GM18519 (cell line): ENCODE measurements at regions not wholly inside any gene's neighbourhood (a gene's known extent, or its start where the extent isn't known, plus 50 kb on each side); places are given as distances from the start of the nearest gene placed in this dataset.

ENCODE experiments used
- ATAC-seq: cut with Tn5 transposase; IDR thresholded peaks from one replicate; pipeline ENCODE4 v1.9.1; 2021; ENCODE audit warnings: mild to moderate bottlenecking, moderate library complexity; ENCODE audit not compliant: unreplicated experiment, low FRiP score

DNA sequence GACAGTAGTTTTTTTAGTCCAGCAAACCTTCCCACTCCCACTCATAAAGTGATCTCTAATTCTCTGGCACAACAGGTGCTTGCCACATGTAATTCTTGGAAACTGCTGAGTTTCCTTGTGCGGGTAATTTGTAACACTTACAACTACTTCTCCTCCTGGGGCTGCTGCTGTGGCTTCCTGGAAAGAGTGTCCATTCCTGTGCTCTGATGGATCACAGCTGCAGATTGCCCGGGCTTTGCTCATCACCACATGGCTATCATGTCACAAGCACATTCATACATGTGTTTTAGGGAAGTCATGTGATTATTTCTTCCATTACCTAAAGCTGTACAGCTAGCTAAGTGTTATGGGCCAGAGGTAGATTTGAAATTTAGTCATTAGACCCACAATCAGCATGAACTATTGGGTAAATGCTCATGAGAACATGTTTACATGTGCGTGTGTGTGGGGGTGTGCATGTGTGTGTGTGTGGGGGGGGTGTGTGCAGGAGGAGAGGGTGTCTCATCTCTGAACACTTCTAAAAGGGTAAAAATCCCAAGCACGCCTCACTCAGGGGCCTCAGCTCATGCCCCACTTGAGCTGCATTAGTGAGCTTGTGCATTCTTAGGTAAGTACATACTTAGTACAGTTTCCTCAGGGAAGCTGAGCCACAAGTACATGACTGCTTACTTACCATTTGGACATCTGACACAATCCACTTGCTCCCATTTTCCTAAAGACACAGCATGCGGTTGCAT, 118.1 kb upstream of the CCDC112 start:
- no peak for ATAC-seq

DNA sequence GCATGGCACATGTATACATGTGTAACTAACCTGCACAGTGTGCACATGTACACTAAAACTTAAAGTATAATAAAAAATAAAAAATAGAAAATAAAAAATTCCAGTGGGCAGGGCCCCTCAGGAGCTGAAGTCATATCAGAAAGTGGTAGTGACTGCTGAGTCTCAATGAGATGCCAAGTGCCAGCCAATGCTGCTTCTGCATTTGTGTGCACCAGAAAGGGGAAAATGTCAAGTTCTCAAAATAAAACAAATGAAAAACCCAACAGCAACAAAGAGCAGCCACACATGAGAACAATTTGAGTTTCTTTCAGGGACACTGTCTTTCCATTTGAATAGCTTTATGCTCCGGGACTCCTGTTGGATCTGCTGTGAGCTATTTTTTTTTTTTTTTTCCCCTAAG, 117.2 kb upstream of the CCDC112 start:
- ATAC-seq = no peak

DNA sequence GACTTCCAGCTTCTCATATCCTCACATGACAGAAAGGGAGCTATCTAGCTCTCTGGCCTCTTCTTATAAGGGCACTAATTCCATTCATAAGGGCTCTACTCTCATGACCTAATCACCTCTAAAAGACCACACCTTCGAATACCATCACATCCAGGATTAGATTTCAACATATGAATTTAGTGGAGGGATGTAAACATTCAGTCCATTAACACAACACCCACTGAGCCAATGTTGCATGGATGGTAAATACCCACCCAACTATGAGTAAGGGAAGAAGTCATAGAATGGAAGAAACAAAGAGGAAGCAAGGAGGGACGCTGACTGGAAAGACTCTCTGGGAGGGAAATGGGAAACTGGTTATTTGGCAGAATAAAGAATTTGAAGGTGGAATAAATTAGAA, 112.6 kb upstream of the CCDC112 start:
- ATAC-seq = no peak

DNA sequence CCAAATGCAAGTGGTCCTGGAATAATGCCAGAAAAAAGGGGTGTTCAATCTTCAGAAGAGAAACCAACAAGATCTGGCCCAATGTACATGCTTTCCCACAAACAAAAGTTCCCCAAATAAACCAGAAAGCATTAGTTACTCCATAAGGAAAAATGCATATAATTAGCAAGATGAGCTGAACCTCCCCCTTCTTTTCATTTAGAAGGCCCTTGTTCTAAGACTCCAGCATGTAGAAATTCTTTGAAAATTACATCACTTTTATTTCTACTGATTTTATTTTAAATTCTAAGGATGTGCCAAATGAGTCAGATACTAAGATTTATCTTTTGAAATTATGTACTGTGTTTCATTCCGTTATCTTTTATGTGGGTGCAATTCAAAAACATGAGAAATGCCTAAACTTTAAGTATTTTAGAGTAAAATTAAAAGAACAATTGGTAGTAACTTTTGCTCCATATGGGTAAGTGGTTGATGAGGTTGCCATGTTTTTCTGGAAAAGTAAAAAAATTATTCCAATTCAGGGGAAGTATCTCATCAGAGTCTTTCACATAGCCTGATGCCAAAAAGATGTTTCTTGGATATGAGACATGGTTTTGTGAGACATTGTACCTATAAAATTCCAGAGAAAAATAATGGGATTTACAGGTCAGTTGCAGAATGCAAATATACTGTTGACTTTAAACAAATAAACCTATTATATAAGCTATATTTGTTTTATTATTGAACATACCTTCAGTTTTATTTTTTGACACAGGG, 106.5 kb upstream of the CCDC112 start:
- no peak for ATAC-seq

DNA sequence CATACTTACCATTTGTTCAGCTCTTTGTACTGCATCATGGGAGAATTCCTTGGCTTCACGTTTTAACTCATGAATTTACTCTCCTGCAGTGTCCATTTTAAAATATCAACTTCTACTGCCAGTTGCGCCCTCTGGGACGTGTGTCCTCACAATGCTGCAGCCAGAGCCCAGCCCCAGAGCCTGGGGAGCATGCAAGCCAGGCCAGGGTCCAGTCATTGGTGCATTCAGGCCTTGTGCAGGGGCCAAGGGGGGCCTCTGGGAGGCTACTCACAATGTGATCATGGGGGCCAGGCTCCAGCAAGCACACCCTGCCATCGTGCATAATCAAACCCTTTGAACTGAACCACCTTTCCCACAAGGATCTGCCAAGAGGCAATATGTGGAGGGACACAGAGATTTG, 105.6 kb upstream of the CCDC112 start:
- no peak for ATAC-seq

DNA sequence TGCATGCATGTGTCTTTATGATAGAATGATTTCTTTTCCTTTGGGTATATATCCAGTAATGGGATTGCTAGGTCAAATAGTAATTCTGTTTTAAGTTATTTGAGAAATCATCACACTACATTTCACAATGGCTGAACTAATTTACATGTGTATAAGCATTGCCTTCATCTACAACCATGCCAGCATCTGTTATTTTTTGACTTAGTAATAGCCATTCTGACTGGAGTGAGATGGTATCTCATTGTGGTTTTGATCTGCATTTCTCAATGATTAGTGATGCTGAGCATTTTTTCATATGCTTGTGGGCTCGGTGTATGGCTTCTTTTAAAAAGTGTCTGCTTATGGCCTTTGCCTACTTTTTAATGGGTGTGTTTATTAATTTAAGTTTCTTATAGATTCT, 102.3 kb upstream of the CCDC112 start:
- no peak for ATAC-seq

DNA sequence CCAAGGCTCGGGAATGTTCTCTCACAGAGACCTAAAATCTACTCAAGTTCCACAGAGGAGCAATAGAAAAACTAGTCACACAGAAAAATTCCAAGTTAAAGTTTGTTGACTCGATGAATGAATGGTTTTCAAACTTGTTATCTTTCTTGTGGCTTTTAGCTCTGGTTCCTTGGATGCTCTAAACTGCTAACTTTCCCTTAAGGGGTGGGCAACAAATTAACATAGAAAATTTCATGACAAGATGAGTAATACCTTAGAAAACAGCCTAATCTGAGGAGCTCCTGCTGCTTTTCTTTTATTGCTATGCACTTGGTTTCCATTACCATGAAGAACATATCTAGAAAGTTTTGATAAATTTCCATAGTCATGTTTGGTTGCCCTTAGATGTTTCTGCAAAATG, 100.2 kb upstream of the CCDC112 start:
- ATAC-seq = no peak

DNA sequence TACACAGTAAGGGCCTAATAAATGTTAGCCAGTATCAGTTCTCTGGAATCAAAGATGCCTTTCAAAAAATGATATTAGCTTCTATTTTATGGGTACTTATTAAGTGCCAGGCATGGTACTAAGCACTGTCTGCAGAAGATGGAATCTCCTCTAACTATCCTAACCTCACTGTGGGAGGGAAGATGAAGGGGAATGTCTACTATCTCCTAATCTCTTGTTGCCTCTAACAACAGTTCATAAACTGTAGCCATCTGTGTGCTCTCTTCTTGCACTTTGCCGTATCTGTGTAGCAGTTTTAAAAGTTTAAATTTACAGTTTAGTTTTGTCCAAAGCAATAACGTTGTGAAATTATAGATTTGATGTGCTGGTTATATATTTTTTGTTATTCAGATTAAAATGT, 99.6 kb upstream of the CCDC112 start:
- no peak for ATAC-seq

DNA sequence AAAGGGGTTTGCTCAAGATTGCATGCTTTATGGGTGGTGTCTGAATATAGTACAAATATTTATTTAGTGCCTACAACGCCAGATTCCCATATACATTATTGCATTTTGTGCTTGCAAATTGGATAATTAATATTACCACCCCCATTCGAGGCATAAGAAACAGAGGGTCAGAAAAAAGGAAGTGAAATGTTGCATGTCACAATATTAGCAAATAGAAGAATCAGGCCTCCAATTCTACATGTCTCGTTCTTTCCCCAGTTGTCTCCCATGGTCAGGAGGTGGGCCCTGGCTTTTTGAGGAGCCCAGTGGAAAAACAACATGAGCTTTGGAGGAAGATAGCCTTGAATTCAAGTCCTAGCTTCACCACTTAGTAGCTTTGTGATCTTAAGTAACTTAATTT, 98.1 kb upstream of the CCDC112 start:
- ATAC-seq = no peak

DNA sequence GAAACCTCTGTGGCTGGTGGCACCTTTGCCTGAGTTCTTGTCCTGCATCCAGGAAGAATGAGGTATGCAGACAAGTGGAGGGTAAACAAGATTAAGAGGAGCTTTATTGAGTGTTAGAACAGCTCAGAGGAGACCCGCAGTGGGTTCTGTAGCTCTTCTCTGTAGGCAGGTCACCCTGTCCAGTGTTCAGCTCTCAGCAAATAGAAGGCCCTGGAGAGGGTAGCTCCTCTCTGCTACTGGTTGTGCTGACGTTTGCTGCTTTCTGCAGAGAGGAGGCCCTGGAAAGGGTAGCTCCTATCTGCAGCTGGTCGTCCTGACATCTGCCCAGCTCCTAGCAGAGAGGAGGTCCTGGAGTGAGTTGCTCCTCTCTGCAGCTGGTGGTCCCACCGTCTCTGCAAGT, 96.8 kb upstream of the CCDC112 start:
- ATAC-seq = no peak

DNA sequence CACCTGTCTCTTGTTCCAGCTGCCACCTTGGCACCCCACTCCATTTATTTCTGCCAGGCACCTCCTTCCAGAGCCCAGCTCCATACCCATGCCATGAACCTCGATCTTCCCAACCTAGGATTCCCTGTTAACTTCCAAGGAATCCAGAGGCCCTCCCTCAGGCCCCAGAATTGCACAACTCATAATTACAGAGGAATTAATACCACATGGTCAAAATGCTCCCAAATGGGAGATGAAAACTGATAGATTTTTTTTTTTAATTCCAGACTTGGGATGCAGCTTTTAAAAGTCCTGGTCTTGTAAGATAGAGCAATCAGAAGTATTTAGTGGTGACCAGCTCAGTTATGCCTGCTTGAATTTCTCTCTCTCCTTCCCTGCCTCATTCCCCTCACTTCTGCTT, 96.2 kb upstream of the CCDC112 start:
- ATAC-seq = no peak

DNA sequence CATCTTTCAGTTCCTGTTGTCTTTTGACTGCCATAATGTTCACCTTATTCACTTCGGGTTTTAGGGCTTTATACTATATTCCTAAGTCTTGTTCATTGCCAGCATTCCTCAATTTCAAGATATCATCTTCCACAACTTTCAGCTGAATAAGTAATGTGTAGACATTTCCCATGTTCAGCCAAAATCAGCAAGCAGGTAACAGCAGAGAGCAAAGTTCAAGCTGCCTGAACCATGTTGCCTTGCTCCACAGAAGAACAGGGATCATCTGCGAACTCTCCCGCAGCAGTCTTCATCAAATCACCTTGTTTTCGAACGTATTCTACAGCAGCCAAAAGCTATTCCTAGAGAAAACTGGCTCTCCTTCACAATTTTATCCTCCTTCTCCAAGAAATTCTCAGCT, 95.3 kb upstream of the CCDC112 start:
- ATAC-seq = no peak

DNA sequence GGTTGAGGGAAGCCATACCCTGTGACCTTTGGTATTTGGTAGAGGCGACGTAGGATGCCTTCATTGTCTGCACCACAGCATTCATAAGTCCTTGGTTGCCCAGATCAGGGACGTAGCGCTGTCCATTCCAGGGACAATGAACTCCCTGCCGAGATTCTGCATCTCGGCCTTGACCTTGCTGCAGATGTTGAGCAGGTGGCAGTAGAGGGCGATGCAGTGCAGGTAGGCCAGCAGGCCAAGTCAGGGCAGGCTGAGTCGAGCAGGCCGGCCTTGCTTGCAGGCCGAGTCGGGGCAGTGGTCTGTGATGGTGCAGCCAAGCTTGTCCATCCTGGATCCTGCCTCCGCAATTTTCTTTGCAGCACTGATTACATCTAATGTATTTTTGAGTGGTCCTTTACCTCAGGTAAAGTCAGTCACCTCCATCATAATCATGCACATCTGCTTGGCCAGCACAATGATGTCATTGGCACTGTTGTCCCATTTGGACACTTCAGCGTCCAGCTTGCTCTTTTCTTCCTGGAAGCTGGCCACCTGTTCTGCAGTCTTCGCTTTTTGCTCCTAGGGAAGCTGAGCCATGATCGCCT, 93.4 kb upstream of the CCDC112 start:
- ATAC-seq = no peak

DNA sequence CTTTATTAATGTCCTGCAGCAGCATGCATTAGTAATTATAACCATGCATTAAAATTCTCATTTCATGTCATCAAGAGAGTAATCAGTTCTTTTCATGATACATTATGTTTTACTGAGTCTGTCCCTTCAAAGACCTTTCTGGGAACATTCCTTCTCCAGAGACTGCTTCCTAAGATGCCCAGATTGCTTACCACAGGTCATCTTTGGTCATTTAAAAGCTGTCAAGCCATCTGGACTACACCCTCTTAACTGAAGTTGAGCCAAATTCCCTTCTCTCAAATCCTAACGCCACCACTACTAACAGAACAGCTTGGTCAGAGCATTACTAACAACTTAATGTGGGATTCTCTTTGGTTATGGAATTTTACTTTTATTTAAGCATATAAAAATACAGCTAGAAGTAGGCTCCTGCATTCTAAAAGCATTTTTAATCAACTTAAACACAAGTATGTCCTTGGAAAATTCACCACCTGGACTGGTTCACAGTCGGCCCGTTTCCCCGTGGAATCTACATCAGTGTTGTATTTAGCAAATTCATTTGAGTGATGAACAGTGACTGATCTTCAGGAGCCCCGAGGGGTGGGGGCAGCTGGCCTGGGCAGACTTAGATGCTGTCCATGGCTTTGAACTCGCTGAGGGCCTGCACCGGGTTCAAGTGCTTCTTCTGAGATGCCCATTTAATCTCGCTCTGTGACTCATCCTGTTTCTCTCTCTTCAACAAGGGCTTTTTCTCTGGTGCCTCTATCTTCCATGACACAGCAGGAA, 92.8 kb upstream of the CCDC112 start:
- no peak for ATAC-seq

DNA sequence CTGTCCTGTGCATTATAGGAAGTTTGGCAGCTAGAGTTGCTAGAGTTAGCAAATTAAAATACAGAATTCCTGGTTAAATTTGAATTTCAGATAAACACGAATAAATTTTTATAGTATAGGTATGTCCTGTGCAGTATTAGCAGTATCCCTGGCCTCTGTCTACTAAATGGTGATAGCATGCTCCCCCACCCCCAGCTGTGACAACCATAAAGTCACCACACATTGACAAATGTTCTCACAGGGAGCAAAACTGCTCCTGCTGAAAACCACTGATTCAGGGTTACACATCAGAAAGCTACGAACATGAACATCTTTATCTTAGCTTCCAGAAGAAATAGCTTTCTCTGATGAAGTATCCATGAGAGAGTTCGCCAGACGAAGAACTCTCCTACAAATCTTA, 91.8 kb upstream of the CCDC112 start:
- no peak for ATAC-seq

DNA sequence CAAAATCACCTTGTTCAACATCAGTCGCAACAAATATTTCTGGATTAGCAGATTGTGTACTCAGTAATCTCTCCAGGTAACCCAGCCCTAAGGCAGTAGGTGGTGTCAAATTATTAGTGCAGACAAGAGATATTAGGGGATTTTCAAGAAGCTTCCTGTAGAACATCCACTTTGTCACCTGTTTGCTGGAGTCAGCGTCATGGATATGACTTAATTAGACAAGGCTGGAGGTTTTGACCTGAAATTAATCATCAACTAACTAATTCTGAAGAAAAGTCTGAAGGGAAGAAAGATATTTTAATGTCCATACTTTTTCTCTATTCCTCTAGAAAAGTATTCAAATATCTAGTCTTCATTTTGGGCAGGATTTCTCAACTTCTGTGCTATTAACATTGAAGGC, 91.4 kb upstream of the CCDC112 start:
- no peak for ATAC-seq

DNA sequence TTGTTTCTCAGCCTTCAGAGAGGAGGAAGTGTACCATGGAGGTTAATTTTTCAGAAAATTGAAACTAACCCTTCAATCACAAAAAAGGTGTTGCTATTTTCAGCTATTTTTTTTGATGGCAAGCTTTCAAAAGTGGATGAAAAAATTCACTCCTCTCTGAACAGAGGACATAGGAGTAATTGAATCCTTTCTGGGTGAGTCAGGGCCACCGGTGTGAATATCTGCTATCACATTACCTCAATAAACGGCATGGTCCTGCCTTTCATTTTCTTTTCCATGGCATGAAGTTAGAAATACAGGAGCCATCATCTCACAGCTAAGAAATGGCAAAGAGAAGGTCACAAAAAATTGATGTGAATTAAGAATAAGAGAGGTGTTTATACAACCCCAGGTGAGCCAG, 90.2 kb upstream of the CCDC112 start:
- no peak for ATAC-seq

DNA sequence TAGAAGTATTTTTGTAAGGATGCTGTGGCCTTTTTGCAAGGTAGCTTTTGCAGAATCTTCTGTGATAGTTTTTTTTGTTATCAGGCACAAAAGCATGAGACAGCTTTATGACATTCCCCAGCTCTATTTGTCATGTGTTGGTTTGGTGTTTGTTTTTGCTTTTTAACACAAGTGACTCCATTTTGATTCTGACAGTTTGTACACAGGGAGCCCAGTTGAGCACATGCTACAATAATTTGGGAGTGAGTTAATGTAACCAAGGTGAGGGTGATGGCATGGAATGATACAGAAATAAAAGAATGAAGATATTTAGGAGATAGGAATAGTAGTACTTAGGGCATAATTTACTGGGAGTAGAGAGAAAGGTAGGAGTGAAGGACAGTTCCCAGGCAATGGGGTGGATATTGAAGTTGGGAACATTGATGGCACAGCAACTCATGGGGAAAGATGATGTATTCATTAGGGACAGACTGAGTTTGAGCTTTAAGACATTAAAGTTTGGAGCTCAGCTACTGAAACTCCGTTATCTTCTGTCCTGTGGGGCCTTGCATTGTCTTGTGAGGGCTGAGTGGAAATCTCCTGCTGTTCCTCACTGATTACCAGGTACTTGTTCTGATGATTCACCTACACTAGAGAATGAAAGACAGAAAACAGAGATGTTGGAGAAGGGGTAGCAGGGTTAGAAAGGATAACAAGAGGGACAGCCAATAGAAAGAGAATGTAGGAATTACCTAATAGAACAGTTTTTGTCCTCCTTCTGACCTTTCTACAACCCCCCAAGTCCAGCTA, 88.3 kb upstream of the CCDC112 start:
- no peak for ATAC-seq

DNA sequence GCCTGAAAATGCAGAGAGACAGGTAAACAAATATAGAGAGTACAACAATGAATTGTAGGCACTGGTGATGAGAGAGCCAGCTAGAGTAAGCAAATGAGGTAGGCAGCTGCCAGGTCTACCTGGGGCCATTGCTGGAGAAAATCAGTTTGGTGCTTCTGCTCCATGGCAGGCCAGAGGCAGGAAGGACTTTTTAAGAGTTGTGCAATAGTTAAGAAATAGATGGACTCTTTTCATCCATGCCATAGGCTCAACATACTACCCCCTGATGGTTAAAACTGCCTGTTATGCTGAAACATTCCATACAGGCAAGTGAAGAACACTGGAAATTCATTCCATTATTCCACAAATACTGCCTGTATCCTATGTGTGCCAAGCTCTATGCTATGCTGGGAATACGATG, 86.5 kb upstream of the CCDC112 start:
- ATAC-seq = no peak

DNA sequence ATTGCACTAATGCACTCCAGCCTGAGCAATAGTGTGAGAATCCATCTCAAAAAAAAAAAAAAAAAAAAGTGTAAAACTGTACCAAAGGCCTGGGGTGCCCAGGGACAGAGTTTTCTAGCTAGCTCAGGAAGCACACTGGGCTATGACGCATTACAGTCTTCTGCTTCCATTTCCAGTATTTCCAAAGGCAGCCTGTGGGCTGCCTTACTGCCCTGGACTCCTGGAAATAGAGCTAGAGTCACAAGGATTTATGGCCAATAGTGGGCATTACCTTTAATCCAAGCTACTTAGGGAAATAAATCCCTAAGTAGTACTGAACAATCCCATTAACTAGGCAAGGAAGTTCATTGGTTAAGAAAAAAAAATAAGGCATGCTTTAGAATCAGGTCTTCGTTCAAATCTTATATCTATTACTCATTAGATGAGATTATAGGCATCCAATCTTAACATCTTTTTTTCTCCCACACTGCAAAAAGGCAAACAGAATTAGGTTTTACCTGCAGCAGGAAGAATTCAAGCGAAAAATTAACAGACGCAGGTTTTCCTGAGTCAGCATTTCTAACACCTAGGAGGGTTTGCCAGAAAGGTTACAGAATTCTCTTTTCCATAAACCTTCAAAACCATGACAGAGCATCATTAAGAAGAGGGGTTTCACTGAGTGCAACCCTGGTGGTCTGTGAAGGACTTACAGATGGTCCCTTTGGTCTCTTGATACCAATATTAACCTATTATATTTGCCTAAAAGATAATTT, 85.6 kb upstream of the CCDC112 start:
- ATAC-seq = no peak
